OCI-M1 (cell line): ENCODE measurements at regions not wholly inside any gene's neighbourhood (a gene's known extent, or its start where the extent isn't known, plus 50 kb on each side); places are given as distances from the start of the nearest gene placed in this dataset.

Experiments
- DNase-seq: peaks from one replicate; lab custom pipeline; 2025; lab: John Stamatoyannopoulos, UW

- no peak for DNase-seq
These were observed 329.5 kb downstream of the KCTD8 start for GRCh38 chr4:44118971-44119680.

GRCh38 chr4:44120646-44121045 lies 328.0 kb downstream of the KCTD8 start:
- no peak for DNase-seq

- DNase-seq = no peak
These were observed 327.4 kb downstream of the KCTD8 start for GRCh38 chr4:44121210-44121609.
